ENCODE measurements at regions not wholly inside any gene's neighbourhood (a gene's known extent, or its start where the extent isn't known, plus 50 kb on each side); places are given as distances from the start of the nearest gene placed in this dataset.

GRCh38 chr10:78166261-78166660, 132.6 kb downstream of the RPS24 start:
- TF ChIP-seq CTCF (IDR thresholded peaks at IDR 0.05; ENCODE audit: low read length) (no peak), EZH2 (IDR thresholded peaks at IDR 0.05; ENCODE audit: borderline replicate concordance, low read length) (no peak)
